Colon (tissue), 2 donors: ENCODE measurements at regions not wholly inside any gene's neighbourhood (a gene's known extent, or its start where the extent isn't known, plus 50 kb on each side); places are given as distances from the start of the nearest gene placed in this dataset.

ENCODE experiments used
- FAIRE-seq: peaks from 2 replicates; lab custom pipeline; 2012; peaks lifted over from hg19 to GRCh38; lab: Jason Lieb, UNC
- donor health status: control.
- donor health status: control.

GRCh38 chr13:91295712-91296410 is 51.6 kb upstream of the MIR17HG start:
- no peak for FAIRE-seq

GRCh38 chr13:91297503-91297902 is 50.0 kb upstream of the MIR17HG start:
- FAIRE-seq = no peak
